PC-9 (cell line): ENCODE measurements at regions not wholly inside any gene's neighbourhood (a gene's known extent, or its start where the extent isn't known, plus 50 kb on each side); places are given as distances from the start of the nearest gene placed in this dataset.

Experiments
- CTCF ChIP-seq: fragments of 200-600 bp; sonication (generic); conservative IDR thresholded peaks from 2 replicates; pipeline ENCODE4 v1.6.1; 2017; ENCODE audit warnings: mixed run types, antibody characterized with exemption, mild to moderate bottlenecking, moderate library complexity
- EZH2 ChIP-seq: fragments of 200-600 bp; sonication (generic); IDR thresholded peaks from 2 replicates; pipeline ENCODE4 v1.8.0; 2017; ENCODE audit warnings: antibody characterized with exemption, low read depth

GRCh38 chr4:181219783-181220416, 1023.3 kb upstream of the TENM3 start:
- TF ChIP-seq EZH2 (no peak), CTCF (no peak)
